GM20431 (cell line): ENCODE measurements at regions not wholly inside any gene's neighbourhood (a gene's known extent, or its start where the extent isn't known, plus 50 kb on each side); places are given as distances from the start of the nearest gene placed in this dataset.
"Not testable (repeated sequence)": the region's sequence is repeated elsewhere in the genome, so short reads cannot be mapped to it uniquely, and the experiment has no call there.

ENCODE experiments used
- in situ Hi-C: fragments of 300-500 bp; cut with MseI, MboI; formaldehyde crosslinking; loops from one replicate; pipeline ENCODE4 v1.15.0; 2020; ENCODE audit warnings: low sequenced_read_pairs; ENCODE audit not compliant: unreplicated experiment

GRCh38 chr7:68978710-68979109, 619.6 kb upstream of the AUTS2 start:
- in situ Hi-C loops: no loop called here

GRCh38 chr7:68980011-68980410, 618.3 kb upstream of the AUTS2 start:
- in situ Hi-C loops: no loop called here

GRCh38 chr7:68980432-68980831, 617.8 kb upstream of the AUTS2 start:
- in situ Hi-C loops: not testable (repeated sequence)

GRCh38 chr7:68984306-68984705, 614.0 kb upstream of the AUTS2 start:
- in situ Hi-C loops: no loop called here

- in situ Hi-C loops: no loop called here
These were observed 603.4 kb upstream of the AUTS2 start for GRCh38 chr7:68994841-68995240.

GRCh38 chr7:68998136-68998535, 600.1 kb upstream of the AUTS2 start:
- in situ Hi-C loops: no loop called here

- in situ Hi-C loops: no loop called here
These were observed 595.9 kb upstream of the AUTS2 start for GRCh38 chr7:69002416-69002815.

GRCh38 chr7:69012149-69012548, 586.1 kb upstream of the AUTS2 start:
- in situ Hi-C loops: no loop called here

GRCh38 chr7:69017208-69017607, 581.1 kb upstream of the AUTS2 start:
- in situ Hi-C loops: no loop called here

GRCh38 chr7:69018200-69018599, 580.1 kb upstream of the AUTS2 start:
- in situ Hi-C loops: no loop called here

GRCh38 chr7:69019437-69019836, 578.8 kb upstream of the AUTS2 start:
- in situ Hi-C loops: no loop called here

GRCh38 chr7:69020536-69020935, 577.7 kb upstream of the AUTS2 start:
- in situ Hi-C loops: no loop called here

- in situ Hi-C loops: no loop called here
These were observed 573.0 kb upstream of the AUTS2 start for GRCh38 chr7:69025249-69025648.

GRCh38 chr7:69032848-69033247, 565.4 kb upstream of the AUTS2 start:
- in situ Hi-C loops: no loop called here

- in situ Hi-C loops: no loop called here
These were observed 562.4 kb upstream of the AUTS2 start for GRCh38 chr7:69035826-69036225.

- in situ Hi-C loops: no loop called here
These were observed 562.0 kb upstream of the AUTS2 start for GRCh38 chr7:69036301-69036700.

GRCh38 chr7:69038915-69039314, 559.4 kb upstream of the AUTS2 start:
- in situ Hi-C loops: no loop called here

- in situ Hi-C loops: no loop called here
These were observed 556.1 kb upstream of the AUTS2 start for GRCh38 chr7:69042138-69042537.

- in situ Hi-C loops: no loop called here
These were observed 551.0 kb upstream of the AUTS2 start for GRCh38 chr7:69047151-69047754.

- in situ Hi-C loops: no loop called here
These were observed 548.9 kb upstream of the AUTS2 start for GRCh38 chr7:69049326-69049725.

- in situ Hi-C loops: no loop called here
These were observed 545.8 kb upstream of the AUTS2 start for GRCh38 chr7:69052447-69052846.

GRCh38 chr7:69060516-69060915, 537.8 kb upstream of the AUTS2 start:
- in situ Hi-C loops: no loop called here
